ENCODE measurements at regions not wholly inside any gene's neighbourhood (a gene's known extent, or its start where the extent isn't known, plus 50 kb on each side); places are given as distances from the start of the nearest gene placed in this dataset.
"Not testable (repeated sequence)": the region's sequence is repeated elsewhere in the genome, so short reads cannot be mapped to it uniquely, and the experiment has no call there.

GRCh38 chr1:228796945-228797344 lies 61.7 kb downstream of the RHOU start:
- not testable (repeated sequence) for DNase-seq

DNA sequence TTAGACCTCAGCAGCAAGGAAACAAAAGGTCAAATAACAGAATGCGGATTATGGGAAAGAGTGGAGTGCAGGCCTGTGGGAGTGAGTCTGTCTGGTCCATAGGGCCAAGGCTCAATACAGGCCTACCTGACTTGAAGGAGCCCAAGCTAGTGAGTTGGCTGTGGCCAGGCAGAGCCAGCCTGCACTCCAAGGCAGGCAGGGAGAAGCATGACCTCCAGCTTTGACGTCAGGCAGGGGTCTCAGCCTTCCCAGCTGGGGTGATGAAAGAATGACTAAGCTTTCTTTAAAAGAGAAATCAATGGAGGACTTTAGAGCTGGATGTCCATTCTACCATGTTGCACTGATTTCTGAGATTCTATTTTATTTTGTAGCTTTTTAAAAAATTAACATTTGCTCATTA lies 62.8 kb downstream of the RHOU start:
- no peak for DNase-seq

- DNase-seq, result no peak
Measured at GRCh38 chr1:228798548-228798947, 63.3 kb downstream of the RHOU start.

DNA sequence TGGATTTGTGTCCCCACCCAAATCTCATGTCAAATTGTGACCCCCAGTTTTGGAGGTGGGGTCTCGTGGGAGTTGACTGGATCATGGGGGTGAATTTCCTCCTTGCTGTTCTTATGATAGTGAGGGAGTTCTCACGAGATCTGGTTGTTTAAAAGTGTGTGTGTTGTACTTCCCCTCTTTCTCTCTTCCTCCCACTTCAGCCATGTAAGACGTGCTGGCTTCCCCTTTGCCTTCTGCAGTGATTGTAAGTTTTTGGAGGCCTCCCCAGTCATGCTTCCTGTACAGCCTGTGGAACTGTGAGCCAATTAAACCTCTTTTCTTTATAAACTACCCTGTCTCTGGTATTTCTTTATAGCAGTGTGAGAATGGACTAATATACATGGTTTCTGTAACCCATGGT lies 64.6 kb downstream of the RHOU start:
- DNase-seq, result no peak

GRCh38 chr1:228801068-228801467 lies 65.8 kb downstream of the RHOU start:
- no peak for DNase-seq

- DNase-seq, result no peak
Measured at GRCh38 chr1:228802386-228803220, 67.3 kb downstream of the RHOU start.

- DNase-seq, result no peak
Measured at GRCh38 chr1:228803421-228803820, 68.1 kb downstream of the RHOU start.

GRCh38 chr1:228804173-228804572 lies 68.9 kb downstream of the RHOU start:
- DNase-seq, result no peak

DNA sequence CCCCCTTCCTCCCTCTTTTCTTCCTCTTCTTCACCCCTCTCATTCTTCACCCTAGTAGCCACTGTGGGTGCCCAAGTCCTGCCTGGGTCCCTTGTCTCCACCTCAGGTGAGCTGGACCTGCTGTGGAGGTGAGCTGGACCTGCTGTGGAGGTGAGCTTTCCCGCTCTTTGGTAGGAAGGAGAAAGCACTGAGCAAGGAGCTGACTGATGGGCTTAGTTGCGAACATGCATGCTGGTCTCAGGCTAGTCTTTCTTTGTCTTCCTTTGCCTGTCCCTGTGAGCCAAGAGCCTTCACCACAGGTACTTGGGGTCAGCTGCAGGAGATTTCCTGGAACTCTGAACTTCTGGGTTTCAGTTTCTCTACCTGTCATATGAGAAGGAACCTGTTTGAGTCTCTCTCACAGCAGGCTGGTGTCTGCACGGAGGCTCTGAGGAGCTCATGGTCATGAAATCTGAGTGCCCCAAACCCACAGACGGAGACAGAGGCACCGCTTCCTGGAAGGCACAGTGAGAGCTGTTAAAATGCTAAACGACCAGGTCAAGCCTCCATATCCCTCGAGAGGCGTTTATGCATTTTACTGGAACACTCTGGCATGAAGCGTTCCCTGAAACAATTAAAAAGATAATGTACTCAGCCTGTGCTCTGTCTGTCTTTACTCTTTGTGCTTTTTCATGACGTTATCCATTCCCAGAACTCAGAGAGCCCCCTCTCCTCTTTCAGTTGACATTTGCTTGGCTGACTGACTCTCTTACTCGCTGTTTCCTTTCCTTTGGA lies 69.5 kb downstream of the RHOU start:
- DNase-seq, result no peak

DNA sequence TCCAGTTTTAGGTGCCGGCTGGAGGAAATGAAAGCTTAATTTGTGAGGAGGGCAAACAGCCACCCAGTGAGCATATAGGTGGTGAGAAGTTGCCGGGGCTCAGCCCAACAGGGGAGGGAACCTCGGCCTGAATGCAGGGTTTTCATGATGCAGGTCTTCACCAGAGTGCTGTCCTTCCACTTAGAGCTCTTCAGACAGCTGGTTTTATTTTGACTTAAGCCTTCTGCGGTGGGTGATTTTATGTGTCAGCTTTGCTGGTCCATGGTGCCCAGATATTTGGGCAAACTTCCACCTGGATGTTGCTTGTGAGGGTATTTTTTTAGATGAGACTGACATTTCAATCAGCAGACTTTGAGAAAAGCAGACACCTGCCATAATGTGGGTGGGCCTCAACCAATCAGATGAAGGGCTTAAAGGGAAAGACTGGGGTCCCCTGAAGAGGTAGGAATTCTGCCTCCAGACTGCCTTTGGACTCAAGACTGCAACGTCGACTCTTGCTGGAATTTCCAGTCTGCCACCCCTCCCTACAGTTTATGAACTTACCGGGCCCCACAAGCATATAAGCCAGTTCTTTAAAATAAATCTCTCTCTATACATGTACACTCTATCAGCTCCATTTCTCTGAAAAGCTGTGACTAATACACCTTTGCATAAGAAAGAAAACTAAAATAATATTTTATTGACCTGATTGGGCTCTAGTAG lies 72.8 kb downstream of the RHOU start:
- no peak for DNase-seq

- DNase-seq, result no peak
Measured at GRCh38 chr1:228809621-228810394, 74.5 kb downstream of the RHOU start.

- DNase-seq, result no peak
Measured at GRCh38 chr1:228810395-228810758, 75.1 kb downstream of the RHOU start.

DNA sequence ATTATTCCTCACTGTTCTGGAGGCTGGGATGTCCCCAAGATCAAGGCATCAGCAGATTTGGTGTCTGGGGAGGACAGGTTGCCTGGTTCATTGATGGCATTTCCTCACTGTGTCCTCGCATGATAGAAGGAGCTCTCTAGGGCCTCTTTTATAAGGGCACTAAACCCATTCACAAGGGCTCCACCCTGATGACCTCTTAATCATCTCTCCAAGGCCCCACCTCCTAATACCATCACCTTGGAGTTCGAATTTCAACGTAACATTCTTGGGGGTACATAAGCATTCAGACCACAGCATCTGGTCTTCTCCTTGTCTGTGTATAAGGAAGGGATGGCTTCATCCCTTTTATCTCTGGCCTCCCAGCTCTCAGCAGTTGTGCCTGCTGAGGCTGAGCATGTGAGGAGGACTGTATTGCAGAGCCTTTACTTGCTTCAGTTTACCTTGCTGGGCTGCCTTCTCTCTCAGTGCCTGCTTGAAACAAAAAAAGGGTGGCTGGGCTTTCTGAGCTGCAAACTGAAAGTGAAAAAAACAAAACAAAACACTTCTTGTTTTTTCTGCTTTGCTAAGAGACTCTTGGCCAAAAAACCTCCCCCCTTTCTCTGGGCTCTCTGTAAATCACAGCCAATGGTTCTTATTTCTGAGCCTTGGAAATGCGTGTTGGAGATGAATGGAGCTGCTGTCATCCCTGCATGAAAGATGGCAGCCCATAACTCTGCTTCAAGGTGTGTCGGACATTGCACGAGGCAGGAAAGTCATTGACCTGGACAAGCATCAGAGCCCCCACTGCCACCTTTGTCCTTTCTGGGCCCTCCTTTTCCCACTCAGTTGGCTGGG lies 75.8 kb downstream of the RHOU start:
- no peak for DNase-seq

DNA sequence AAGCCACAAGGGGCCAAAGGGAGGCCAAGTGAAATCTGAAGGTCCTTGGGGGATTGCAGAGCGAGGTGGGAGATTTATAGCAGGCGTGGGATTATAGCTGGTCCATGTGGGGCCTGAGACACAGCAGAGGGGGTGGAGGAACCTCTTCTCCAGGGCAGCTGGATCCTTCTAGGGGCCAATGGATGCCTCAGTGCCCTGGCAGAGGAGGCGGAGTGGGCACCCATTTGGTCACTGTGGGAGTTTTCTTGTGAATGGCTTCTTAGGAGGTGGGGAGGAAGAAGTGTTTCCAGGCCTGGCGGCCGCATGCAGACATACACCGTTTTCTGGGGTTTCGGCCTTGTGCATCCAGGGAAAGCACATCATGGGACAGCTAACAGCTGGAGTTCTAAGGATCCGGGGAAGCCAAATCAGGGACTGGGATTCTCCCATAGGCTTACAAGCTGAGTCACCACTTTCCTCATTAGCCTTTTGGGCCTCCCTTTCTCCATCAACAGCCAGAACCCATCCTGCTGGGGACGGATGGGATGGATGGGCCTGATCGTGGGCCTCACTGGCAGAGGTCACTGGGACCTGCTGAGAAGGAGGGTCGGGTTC lies 76.5 kb downstream of the RHOU start:
- no peak for DNase-seq

- DNase-seq, result no peak
Measured at GRCh38 chr1:228812961-228813360, 77.7 kb downstream of the RHOU start.

DNA sequence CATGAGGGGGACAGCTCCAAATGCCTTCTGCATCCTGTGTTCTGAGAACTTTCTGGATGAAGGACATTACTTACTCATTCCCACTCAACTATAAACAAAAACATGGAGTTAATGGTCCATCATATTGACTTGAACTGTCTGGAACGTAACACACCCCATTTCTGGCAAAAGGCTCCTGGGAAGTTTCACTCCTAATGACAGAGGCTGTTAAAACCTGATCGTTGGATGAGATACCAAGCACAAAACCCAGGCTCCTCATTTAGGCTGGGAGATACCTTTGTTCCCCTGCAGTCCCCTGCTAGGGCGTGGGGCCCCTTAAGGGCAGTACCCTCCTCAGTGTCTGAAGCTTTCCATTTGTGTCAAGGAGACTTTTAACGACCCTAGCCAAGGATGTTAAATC lies 78.9 kb downstream of the RHOU start:
- DNase-seq, result no peak

DNA sequence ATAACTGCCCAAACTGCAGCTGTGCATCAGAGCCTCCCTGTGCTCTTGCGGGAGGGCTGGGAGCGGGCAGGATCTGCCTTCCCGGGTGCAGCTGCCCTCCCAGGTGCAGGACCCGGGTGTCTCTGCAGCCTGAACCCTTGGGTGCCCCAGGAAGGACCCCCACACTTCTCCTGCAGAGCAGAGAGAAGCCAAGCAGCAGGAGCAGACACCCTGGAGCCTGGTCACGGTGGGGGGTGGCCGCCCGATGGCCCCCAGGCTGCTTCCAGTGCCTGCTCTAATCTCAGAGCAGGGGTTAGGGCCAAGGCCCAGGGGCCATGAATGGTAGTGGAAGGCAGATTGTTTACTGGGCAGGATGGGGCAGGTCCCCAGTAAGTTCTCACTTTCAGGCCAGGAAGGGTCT lies 83.0 kb downstream of the RHOU start:
- DNase-seq, result no peak

GRCh38 chr1:228818928-228819630 lies 83.8 kb downstream of the RHOU start:
- no peak for DNase-seq

DNA sequence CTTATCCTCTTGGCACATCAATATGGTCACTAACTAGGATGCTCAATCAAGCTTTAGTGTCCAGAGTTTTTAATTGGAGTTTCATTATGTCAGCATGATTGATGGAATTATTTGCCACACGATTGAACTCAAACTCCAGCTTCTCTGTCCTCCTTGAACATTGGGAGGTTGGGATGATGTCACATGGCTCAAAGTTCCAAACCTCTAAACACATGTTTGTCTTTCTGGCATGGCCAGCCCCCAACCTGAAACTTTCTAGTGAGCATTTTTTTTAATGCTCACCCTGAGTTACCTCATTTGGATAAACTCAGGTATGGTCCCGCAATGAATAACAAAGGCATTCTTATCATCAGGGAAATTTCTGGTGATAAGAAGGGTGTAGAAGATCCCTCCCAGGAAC lies 86.0 kb downstream of the RHOU start:
- no peak for DNase-seq

DNA sequence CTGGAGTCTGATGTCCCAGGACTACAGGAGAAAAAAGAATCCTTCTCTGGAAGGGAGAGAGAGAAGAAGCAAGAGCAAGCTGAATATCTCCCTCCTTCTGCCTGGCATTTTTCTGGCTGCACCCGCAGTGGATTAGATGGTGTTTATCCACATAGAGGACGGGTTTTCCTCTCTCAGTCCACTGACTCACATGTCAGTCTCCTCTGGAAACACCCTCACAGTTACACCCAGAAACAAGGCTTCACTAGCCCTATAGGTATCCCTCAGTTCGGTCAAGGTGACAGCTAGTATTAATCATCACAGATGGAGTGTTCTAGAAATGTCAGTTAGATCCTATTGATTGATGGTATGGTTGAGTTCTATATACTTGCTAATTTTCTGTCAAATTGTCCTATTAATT lies 87.9 kb downstream of the RHOU start:
- DNase-seq, result no peak

DNA sequence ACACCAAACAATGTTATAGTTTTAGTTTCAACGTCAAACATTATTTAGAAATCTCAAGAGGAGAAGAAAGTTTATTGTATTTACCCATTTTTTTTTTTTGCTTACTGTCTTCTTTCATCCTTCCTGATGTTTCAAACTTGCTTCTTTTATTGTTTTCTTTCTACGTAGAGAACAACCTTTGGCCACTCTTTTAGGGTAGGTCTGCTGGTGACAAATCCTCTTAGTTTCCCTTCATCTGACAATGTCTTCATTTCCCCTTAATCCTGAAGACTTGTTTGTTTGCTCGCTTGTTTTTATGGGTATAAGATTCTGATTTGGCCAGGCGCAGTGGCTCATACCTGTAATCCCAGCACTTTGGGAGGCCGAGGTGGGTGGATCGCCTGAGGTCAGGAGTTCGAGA lies 89.1 kb downstream of the RHOU start:
- DNase-seq, result no peak
